ENCODE measurements at regions not wholly inside any gene's neighbourhood (a gene's known extent, or its start where the extent isn't known, plus 50 kb on each side); places are given as distances from the start of the nearest gene placed in this dataset.

- TF ChIP-seq CTCF (IDR thresholded peaks at IDR 0.05) (no peak), POLR2A (IDR thresholded peaks at IDR 0.05) (no peak)
Observed at GRCh38 chrY:7805624-7806023, 894.1 kb upstream of the AMELY start.

Data from lower leg skin (tissue), 3 donors.